IPS DF 4.7 (cell line): ENCODE measurements at regions not wholly inside any gene's neighbourhood (a gene's known extent, or its start where the extent isn't known, plus 50 kb on each side); places are given as distances from the start of the nearest gene placed in this dataset.
"Not testable (repeated sequence)": the region's sequence is repeated elsewhere in the genome, so short reads cannot be mapped to it uniquely, and the experiment has no call there.

Experiments used
- DNase-seq: peaks from one replicate; pipeline ENCODE4 v3.0.0-alpha.2; 2013; ENCODE audit warnings: low spot score; ENCODE audit errors: extremely low read depth

DNA sequence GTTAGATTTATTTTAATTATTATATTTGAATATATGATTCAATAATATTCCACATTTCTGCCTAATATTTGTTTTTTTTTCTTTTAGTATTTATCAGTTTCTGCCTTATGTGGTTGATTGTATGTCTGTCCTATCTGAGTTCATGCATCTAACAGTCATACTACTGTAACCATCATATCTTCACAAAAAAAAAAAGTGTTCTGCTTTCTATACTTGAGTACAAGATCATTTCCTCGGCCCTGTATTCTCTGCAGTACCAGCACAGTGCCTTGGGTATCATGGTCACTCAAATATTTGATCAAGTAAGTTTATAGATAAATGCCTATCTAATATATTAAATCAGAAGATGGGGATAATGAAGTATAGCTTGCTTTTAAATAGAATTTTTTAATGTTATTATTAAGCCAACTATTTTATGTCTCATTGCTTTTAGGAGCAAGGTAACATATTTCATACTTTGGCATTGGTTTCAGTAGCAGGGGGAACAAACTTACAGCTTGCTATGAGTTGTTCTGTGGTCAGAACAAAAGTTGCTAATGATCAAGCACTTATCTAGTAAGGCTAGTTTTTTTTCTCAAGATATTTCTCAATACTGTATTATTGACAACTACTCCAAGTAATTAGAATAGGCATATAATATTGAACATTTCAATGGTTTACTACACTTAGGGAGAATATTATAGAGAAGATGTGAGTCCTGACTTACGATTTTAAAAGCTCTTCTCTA is 290.5 kb upstream of the FBXO33 start:
- DNase-seq, result no peak

- no peak for DNase-seq
These were observed 284.8 kb upstream of the FBXO33 start for GRCh38 chr14:39716987-39717570.

DNA sequence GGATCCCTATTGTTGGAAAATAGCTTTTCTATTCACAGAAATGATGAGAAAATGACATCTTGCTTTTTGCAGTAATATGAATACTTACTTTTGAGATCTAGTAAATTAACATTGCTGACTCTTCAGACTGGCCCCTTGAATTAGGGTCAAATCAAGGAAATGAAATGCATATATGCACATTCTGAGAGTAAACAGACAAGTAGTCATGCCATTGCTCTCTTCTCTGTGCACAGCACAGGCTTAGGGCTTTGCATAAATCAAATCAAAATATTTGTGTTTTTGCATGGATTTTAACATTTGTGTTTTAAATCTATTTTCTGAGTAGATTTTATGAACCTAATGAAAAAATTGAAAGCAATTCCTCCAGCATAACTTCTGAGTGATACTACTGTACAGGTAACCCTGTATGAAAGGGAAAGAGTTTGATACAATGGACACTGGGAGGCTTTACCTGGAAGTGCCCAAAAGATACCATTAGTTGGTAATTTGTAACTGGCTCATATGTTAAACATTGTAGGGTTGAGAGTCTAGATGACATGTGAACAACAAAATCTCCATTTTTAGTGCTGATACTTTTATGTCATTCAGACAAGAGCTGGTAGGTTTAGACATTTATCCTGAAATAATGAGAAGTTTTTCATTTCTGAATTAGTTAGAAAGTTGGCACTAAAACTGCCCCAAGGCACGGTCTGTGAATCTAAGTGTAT is 280.2 kb upstream of the FBXO33 start:
- DNase-seq, result no peak

DNA sequence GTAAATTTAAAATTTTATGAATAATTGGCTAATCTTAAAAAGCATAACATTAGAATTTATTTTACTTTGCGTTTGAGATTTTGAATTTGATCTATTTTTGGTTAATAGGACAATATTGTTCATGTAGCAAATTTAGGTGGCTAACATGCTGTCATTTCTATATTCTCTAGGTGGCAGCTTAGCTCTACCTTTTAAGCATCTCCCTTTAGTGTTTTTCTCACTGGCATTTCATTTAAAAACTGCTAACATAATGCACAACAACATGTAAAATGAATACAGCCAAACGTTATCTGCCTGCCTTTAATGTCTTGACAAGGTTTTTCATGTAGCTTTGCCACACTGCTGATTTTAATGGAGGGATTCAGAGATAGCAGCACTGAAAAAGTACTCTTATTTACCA is 272.4 kb upstream of the FBXO33 start:
- DNase-seq, result no peak

DNA sequence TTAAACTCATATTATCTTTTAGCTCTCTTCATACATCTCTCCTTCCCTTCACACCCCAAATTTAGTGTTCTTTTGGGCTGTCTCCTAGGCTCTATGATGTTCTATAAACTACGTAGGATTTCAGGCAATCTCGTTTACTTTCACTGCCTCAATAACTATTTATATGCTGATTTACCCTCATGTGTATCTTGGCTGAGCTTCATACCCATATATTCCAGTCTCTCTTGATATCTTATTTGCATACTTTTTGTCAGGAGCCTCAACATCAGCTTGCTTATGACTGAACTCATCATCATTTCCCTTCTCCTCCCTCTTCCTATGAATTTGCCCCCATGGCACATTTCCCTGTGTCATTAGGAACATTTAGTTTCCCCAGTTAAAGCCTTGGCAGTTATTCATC is 262.1 kb upstream of the FBXO33 start:
- no peak for DNase-seq

- no peak for DNase-seq
These were observed 251.5 kb upstream of the FBXO33 start for GRCh38 chr14:39683691-39684260.

DNA sequence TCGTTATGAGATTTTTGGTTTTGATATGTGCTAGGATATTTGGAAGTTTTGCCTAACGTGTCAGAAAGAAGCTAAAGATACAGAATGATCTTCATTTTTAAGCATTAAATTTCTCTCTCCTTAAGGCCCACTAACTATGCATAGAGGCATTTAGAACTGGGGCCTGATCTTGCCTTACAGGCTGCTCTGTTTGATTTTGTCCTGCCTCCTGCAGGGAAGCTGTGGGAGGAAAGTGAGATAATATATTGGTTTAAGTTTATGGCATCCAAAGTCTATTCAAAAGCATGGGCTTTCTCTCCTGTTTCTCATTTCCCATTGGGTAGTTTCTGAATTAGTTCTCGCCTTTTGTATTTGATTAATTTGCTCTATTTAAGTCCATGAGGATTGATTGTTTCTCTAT is 250.3 kb upstream of the FBXO33 start:
- DNase-seq, result no peak

- no peak for DNase-seq
These were observed 249.7 kb upstream of the FBXO33 start for GRCh38 chr14:39681782-39682399.

DNA sequence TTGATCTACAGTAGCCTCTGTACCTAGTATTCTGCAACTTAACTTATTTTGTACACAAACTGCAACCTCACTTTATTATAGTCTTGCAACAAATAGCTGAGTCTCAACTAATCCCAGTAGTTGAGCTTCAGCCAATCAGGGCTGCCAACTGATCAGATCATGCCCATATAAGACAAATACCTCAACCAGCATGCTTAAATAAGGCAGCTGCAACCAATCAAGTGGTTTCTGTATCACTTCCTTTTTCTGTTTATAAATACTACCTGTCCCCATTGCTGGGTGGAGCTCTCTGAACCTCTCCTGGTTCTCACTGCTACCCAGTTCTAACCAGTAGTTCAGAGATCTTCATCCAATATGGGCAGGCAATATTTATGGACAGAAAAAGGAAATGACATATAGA is 248.5 kb upstream of the FBXO33 start:
- DNase-seq, result no peak

GRCh38 chr14:39673734-39674133 is 241.5 kb upstream of the FBXO33 start:
- DNase-seq, result peak; percentile 19

DNA sequence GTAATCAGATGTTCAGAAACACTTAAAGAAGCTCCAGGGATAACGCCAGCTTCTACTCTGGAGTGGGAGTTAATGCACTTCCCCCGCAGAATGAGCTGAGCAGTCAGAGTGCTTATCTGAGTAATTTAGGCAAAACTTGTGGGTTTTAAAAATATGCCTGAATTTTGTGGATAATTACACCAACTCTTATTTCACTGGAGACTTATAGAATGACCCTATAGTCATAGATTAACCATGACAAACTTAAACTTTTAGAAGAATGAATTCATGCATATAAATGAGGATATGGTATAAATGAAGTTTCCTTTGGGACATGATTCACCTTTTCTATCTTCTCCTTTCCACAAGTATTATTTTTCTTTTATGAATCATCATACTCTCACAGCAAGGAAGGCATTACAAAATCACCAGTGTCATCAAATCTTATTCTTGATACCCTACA is 241.1 kb upstream of the FBXO33 start:
- no peak for DNase-seq

DNA sequence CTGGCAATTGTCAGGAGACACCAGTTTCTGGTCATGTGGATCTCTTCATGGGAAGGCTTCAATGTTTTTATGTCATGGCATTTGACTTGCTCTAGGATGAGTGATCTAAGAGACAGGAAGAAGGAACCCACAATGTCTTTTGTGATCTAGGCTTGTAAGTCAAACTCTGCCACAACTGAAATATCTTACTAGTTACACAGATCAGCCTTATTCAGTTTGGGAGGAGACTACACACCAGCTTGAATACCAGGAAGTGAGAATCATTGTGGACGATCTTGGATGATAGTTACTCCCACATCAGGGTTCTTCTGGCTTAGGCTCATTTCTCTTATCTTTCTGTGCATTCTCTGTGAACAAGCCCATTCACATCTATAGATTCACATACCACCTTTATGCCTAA is 236.2 kb upstream of the FBXO33 start:
- DNase-seq, result no peak

- no peak for DNase-seq
These were observed 234.2 kb upstream of the FBXO33 start for GRCh38 chr14:39666386-39666785.

- DNase-seq, result no peak
These were observed 232.8 kb upstream of the FBXO33 start for GRCh38 chr14:39665075-39665475.

DNA sequence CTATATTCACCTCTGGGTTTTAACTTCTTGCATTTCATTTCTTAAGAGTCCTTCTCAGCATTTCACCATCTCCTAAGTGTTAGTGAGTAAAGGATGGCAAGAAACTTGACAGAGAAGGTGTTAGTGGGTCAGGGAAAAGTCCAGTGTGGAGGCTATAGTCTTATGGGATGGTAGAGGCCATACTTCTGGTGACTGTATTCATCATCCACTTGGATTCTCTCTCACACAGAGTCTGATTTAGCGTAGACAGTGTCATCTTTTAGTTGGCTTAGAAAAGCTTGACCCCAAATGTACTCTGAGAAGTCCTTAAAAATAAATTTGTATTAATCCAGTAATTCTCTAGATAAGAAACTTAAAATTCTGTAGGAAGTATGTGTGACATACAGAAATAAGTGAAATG is 232.4 kb upstream of the FBXO33 start:
- DNase-seq, result no peak

- no peak for DNase-seq
These were observed 209.0 kb upstream of the FBXO33 start for GRCh38 chr14:39641224-39641623.

DNA sequence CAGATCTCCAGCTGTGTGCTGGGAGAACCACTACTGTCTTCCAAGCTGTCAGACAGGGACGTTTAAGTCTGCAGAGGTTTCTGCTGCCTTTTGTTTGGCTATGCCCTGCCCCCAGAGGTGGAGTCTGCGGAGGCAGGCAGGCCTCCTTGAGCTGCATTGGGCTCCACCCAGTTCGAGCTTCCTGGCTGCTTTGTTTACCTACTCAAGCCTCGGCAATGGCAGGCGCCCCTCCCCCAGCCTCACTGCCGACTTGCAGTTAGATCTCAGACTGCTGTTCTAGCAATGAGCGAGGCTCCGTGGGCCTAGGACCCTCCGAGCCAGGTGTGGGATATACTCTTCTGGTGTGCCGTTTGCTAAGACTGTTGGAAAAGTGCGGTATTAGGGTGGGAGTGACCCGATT is 206.8 kb upstream of the FBXO33 start:
- DNase-seq, result not testable (repeated sequence)

DNA sequence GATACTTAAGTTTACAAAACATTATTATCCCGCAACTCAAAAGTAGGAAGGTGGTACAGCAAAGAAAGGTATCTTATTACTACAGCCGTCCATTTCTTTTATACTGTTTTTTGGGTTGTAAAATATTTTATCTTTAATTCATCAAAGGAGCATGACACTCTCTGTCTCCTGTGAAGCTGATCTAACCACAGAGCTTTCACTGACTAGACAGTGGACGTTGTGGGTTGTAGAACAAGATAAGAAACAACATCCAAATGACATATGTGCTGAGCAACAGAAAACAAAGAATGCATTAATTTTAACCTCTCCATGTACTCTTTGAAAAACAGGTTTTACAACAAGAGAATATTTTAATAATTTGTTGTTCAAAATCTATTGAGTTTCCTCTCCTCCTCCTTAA is 195.9 kb upstream of the FBXO33 start:
- no peak for DNase-seq

- DNase-seq, result no peak
These were observed 194.7 kb upstream of the FBXO33 start for GRCh38 chr14:39626589-39627576.

- no peak for DNase-seq
These were observed 189.4 kb upstream of the FBXO33 start for GRCh38 chr14:39621678-39622077.

GRCh38 chr14:39621223-39621622 is 189.0 kb upstream of the FBXO33 start:
- no peak for DNase-seq
